ENCODE measurements at regions not wholly inside any gene's neighbourhood (a gene's known extent, or its start where the extent isn't known, plus 50 kb on each side); places are given as distances from the start of the nearest gene placed in this dataset.

DNA sequence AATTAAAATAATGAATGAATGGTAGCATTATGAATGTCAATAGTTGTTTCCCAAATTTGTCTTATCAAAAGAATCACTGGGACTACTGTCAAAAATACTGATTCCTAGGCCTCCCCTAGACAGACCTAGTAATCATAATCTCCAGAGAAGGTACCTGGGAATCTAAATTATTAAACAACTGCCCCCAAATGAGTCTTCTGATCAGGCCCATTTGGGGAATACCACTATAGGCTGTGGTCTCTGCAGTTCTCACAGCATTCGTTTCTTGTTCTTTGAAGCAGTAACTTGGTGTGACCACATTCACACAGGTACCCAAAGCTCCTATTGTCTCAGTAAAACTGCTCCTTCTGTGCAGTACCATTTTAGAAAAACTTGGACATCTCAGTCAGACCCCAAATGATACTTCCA lies 230.9 kb downstream of the PIK3R1 start:
- no peak for DNase-seq (ENCODE audit: low read depth)
- H3K4me3 ChIP-seq (ENCODE audit: low read depth, low read length) = no peak overlapping the region
- TF ChIP-seq, protein P1, sequence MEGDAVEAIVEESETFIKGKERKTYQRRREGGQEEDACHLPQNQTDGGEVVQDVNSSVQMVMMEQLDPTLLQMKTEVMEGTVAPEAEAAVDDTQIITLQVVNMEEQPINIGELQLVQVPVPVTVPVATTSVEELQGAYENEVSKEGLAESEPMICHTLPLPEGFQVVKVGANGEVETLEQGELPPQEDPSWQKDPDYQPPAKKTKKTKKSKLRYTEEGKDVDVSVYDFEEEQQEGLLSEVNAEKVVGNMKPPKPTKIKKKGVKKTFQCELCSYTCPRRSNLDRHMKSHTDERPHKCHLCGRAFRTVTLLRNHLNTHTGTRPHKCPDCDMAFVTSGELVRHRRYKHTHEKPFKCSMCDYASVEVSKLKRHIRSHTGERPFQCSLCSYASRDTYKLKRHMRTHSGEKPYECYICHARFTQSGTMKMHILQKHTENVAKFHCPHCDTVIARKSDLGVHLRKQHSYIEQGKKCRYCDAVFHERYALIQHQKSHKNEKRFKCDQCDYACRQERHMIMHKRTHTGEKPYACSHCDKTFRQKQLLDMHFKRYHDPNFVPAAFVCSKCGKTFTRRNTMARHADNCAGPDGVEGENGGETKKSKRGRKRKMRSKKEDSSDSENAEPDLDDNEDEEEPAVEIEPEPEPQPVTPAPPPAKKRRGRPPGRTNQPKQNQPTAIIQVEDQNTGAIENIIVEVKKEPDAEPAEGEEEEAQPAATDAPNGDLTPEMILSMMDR (IDR thresholded peaks at IDR 0.05; ENCODE audit: control insufficient read depth, extremely low read depth, insufficient read depth) = no peak

DNA sequence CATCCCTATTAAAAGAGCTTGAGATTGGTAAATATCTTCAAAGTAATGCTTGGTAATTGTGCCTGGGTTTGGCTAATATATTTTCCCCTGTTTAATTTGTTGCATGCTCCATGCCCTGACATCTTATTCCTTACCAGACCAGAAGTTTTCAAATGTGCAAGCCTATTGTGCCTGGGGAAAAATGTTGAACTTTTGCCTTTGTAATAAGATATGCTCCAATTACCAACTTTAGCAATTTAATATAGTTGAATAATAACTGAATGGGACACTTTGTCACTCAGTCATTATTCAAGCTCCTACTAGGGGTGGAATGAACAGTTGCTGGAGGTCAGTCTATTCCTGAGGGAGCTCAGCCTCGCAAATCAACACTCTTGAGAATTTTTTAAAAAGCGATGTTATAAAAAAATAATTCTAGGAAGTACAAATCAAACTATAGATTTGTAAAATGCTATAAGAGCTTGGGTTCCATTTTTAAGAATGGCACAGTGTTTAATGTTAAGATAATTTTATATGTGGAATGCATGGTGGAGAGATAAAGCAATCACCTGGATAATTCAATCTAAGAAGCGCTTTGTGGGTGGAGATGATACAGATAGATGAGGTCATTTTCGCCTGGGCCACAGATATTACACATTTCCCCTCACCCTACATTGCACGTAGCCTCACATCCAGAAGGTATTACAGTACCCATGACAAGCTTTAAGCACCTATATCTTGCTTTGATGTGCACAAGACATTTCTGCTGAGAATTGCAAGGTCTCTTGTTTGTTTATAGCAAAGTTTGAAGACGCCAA lies 231.8 kb downstream of the PIK3R1 start:
- H3K4me3 ChIP-seq (ENCODE audit: low read depth, low read length) = no peak overlapping the region
- no peak for DNase-seq (ENCODE audit: low read depth)
- TF ChIP-seq, protein P1 (IDR thresholded peaks at IDR 0.05; ENCODE audit: control insufficient read depth, extremely low read depth, insufficient read depth) = no peak

DNA sequence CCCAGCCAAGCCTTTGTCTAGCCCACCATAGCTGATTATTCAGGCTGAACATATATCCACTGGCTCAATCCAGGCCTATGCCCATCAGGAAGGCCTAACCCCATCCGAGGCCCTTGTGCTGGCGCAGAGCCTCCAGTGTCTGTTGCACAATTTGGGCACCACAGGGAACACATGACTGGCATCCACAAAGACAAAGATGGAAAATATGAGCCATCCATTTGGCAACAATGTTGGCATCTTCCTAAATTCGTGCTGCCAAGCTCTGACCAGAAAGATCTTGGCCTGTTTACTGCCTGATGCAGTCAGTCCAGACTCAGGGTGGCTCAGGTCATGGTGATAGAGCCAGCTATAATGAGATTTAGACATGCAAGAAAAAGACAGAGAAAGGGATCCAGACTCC lies 233.8 kb downstream of the PIK3R1 start:
- TF ChIP-seq, protein P1 (IDR thresholded peaks at IDR 0.05; ENCODE audit: control insufficient read depth, extremely low read depth, insufficient read depth) = no peak
- H3K4me3 ChIP-seq (ENCODE audit: low read depth, low read length) = no peak overlapping the region

DNA sequence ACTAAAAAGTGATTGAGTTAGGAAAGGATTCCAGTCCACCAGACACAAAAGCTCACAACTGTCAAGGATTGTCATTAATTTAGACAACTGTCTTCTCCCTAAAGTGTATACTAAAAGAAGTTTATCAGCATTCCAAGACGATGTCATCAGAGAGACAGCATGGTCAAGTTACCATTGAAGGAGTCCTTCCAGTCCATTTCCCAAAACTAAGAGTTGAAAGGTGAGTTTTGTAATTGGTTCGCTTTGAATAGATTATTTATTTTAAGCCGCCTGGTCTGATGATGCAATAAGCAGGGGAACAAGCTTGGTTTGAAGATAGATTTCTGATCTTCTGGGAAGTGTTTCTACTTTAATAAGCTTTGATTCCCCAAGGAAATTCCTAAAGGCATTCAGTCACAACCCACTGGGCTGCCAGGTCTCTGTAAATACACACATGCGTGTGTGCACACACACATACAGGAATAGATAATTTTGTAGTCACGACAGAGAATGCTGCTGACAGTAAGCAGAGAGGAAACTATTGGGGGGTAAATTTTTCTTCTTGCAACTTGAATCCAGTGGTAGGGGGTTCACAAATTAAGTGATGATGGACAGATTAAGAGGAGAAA lies 234.8 kb downstream of the PIK3R1 start:
- no peak overlapping the region for H3K4me3 ChIP-seq (ENCODE audit: low read depth, low read length)
- TF ChIP-seq, protein P1 (IDR thresholded peaks at IDR 0.05; ENCODE audit: control insufficient read depth, extremely low read depth, insufficient read depth) = no peak
- DNase-seq (ENCODE audit: low read depth) = no peak

More for the DNA sequence above, 233.8 kb downstream of the PIK3R1 start:
- DNase-seq (ENCODE audit: low read depth) = no peak

DNA sequence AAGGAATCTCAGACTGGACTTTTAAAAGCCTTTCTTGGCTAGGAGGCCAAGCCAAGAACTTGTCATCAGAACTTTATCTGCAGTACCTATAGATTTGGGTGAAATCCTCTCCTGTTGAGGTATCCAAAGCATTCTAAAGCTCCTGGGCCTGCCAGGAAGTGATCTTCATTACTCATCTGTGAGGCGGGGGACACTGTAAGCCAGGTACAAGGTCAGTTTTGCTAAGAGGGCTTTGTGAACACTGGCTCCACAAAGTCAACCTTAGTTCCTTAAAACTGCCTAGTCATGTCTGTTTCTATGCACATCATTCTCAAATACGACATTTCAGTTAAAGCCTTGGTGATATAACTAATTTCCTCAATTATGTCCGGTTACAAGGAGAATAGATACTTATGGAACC lies 236.7 kb downstream of the PIK3R1 start:
- no peak overlapping the region for H3K4me3 ChIP-seq (ENCODE audit: low read depth, low read length)
- TF ChIP-seq, protein P1 (IDR thresholded peaks at IDR 0.05; ENCODE audit: control insufficient read depth, extremely low read depth, insufficient read depth) = no peak
- DNase-seq (ENCODE audit: low read depth) = no peak

DNA sequence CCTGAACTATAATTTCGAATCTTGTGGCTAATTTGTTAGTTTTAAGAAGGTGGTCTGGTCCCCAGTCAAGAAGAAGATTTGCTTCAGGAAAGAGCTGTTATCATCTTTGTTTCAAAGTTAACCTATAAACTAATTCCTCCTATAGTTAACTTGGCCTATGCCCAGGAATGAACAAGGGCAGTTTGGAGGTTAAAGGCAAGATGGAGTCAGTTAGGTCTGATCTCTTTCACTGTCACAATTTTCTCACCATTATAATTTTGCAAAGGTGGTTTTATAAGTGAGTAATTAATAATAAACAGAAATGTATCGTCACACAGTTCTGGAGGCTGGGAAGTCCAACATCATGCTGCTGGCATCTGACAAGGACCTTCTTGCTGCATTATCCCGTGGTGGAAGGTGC lies 238.6 kb downstream of the PIK3R1 start:
- TF ChIP-seq, protein P1 (IDR thresholded peaks at IDR 0.05; ENCODE audit: control insufficient read depth, extremely low read depth, insufficient read depth) = no peak
- DNase-seq (ENCODE audit: low read depth) = no peak
- H3K4me3 ChIP-seq (ENCODE audit: low read depth, low read length) = no peak overlapping the region
